HL-60/S4 (cell line): ENCODE measurements at regions not wholly inside any gene's neighbourhood (a gene's known extent, or its start where the extent isn't known, plus 50 kb on each side); places are given as distances from the start of the nearest gene placed in this dataset.
"Not testable (repeated sequence)": the region's sequence is repeated elsewhere in the genome, so short reads cannot be mapped to it uniquely, and the experiment has no call there.

Experiments used
- in situ Hi-C: fragments of 300-500 bp; cut with MboI; formaldehyde crosslinking; loops from 2 replicates; pipeline ENCODE4 v1.14.3; 2022; ENCODE audit warnings: low sequenced_read_pairs

GRCh38 chr3:190995156-190995555, 132.7 kb upstream of the GMNC start:
- in situ Hi-C loops, result no loop called here

- in situ Hi-C loops, result no loop called here
These were observed 128.4 kb upstream of the GMNC start for GRCh38 chr3:190990898-190991297.

- in situ Hi-C loops, result no loop called here
These were observed 126.7 kb upstream of the GMNC start for GRCh38 chr3:190989218-190989617.

GRCh38 chr3:190988102-190988501, 125.6 kb upstream of the GMNC start:
- in situ Hi-C loops, result no loop called here

- in situ Hi-C loops, result no loop called here
These were observed 122.2 kb upstream of the GMNC start for GRCh38 chr3:190984502-190985244.

- in situ Hi-C loops, result no loop called here
These were observed 121.4 kb upstream of the GMNC start for GRCh38 chr3:190983875-190984274.

GRCh38 chr3:190973771-190974170, 111.3 kb upstream of the GMNC start:
- in situ Hi-C loops, result no loop called here

- in situ Hi-C loops, result no loop called here
These were observed 110.4 kb upstream of the GMNC start for GRCh38 chr3:190972840-190973270.

- in situ Hi-C loops, result no loop called here
These were observed 109.7 kb upstream of the GMNC start for GRCh38 chr3:190972196-190972595.

GRCh38 chr3:190970560-190970959, 108.1 kb upstream of the GMNC start:
- in situ Hi-C loops, result no loop called here

- in situ Hi-C loops, result no loop called here
These were observed 106.1 kb upstream of the GMNC start for GRCh38 chr3:190968616-190969015.

GRCh38 chr3:190964931-190965330, 102.4 kb upstream of the GMNC start:
- in situ Hi-C loops, result not testable (repeated sequence)

GRCh38 chr3:190959077-190959476, 96.6 kb upstream of the GMNC start:
- in situ Hi-C loops, result no loop called here

- in situ Hi-C loops, result no loop called here
These were observed 79.3 kb upstream of the GMNC start for GRCh38 chr3:190941694-190942260.

GRCh38 chr3:190934616-190935015, 72.1 kb upstream of the GMNC start:
- in situ Hi-C loops, result not testable (repeated sequence)

GRCh38 chr3:190926619-190927018, 64.1 kb upstream of the GMNC start:
- in situ Hi-C loops, result no loop called here

- in situ Hi-C loops, result no loop called here
These were observed 50.2 kb upstream of the GMNC start for GRCh38 chr3:190912736-190913135.
